Psoas muscle (tissue), 7 donors: ENCODE measurements at regions not wholly inside any gene's neighbourhood (a gene's known extent, or its start where the extent isn't known, plus 50 kb on each side); places are given as distances from the start of the nearest gene placed in this dataset.

Experiments used
- ATAC-seq, 4 donors: fragments of 200-7000 bp; cut with Tn5 transposase; one replicate each; pipeline ENCODE4 v1.9.1; 2020; ENCODE audit warnings: moderate library complexity in 3 of 4, mild to moderate bottlenecking in 2 of 4
- DNase-seq, 2 donors: peaks; one replicate each; pipeline ENCODE4 v3.0.0-alpha.2; 2020
- H3K27ac ChIP-seq: fragments of 200-600 bp; one replicate; pipeline ENCODE4 v1.8.0; 2022
- H3K27me3 ChIP-seq, 3 donors: fragments of 200-600 bp in 1 of 3; one replicate each; pipeline versions ENCODE4 v1.6.1 to v1.8.0; 2013 to 2022; ENCODE audit warnings: low read length in 2 of 3, mild to moderate bottlenecking in 2 of 3, moderate library complexity in 1 of 3; ENCODE audit not compliant: insufficient read depth in 3 of 3
- H3K36me3 ChIP-seq, 2 donors: fragments of 200-600 bp in 1 of 2; one replicate each; pipeline versions ENCODE4 v1.6.1 to v1.8.0; 2013 to 2022; ENCODE audit warnings: low read depth in 1 of 2, mild to moderate bottlenecking in 1 of 2, moderate library complexity in 1 of 2; ENCODE audit not compliant: insufficient read depth in 1 of 2
- H3K4me1 ChIP-seq: fragments of 200-600 bp; one replicate; pipeline ENCODE4 v1.8.0; 2022
- H3K4me3 ChIP-seq: fragments of 200-600 bp; one replicate; pipeline ENCODE4 v1.8.0; 2022; ENCODE audit warnings: mild to moderate bottlenecking
- H3K9me3 ChIP-seq: fragments of 200-600 bp; one replicate; pipeline ENCODE4 v1.8.0; 2022
- CTCF ChIP-seq: fragments of 200-600 bp; IDR thresholded peaks from one replicate; pipeline ENCODE4 v1.8.0; 2022; ENCODE audit warnings: antibody characterized with exemption
- WGBS, 3 donors: extraction: QIAGEN DNeasy Blood & Tissue Kit; methylation state at CpG; one replicate each; pipeline versions ENCODE4 v1.1.6 to v1.1.7; 2013; 5-methylcytosine and 5-hydroxymethylcytosine counted together
- intact Hi-C, 2 donors: fragments of 100-400 bp; cut with DNase I; formaldehyde crosslinking; loops; one replicate each; pipeline versions ENCODE4 v1.11.0 to v1.14.2; 2022
- donor health status: healthy with polysubstance abuse.
- donor health status: DM: no; HTN: no; CAD: no; lungs with moderate emphysema.
- donor health status: Bipolar disorder and iron deficiency.
- donor health status: healthy.
- donor health status: DM: yes; HTN: yes; CAD: no.
- donor health status: DM: no; HTN: no; CAD: no.
- donor health status: DM: yes; HTN: yes; CAD: no.

DNA sequence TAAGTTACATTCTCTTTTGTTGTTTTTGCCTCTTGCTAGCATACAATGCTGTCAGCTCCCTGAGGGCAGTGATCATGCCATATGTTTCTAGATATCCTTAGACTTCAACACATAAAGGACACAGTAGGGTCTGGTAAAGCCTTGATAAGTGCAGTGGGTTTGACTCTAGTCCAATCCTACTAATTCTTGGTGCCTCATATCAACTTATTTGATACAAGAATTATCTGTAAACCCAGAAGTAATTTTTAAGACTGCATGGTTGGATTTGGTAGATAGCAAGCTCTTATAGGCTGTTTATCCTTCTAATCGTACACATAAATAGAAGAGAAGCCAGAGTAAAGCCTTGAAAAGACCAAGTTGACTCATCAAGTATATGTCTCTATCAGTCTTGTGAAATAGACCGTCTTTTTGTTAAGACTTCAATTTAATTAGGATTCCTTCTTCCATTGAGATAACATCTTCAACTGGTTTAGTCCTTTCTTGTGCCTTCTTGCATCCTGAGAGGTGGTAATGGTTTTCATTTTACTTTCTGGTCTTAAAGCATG, 265.6 kb upstream of the CDIN1 start:
- H3K27ac ChIP-seq = no peak overlapping the region
- peaks cover 0 to 5% (median 0%) of the 10 kb centered on the region in 3 donors for H3K27me3 ChIP-seq
- no peaks in the 10 kb centered on the region for H3K4me1 ChIP-seq
- no peak for DNase-seq
- 71 to 90% (median 84%) methylated on average over 2 of the region's 2 CpGs for WGBS, 3 donors
- intact Hi-C loops = no loop called here
- no peak overlapping the region for H3K4me3 ChIP-seq
- no peak for ATAC-seq
- H3K9me3 ChIP-seq = no peaks in the 10 kb centered on the region
- no peak for TF ChIP-seq CTCF
- H3K36me3 ChIP-seq = no peaks in the 10 kb centered on the region

- Histone ChIP-seq H3K36me3 (no peaks in the 10 kb centered on the region), H3K4me3 (no peak overlapping the region), H3K9me3 (no peaks in the 10 kb centered on the region), H3K27me3 (peaks cover 0 to 5% (median 0%) of the 10 kb centered on the region in 3 donors), H3K27ac (no peak overlapping the region), H3K4me1 (no peaks in the 10 kb centered on the region)
- no peak for DNase-seq
- WGBS, 3 donors = 81 to 87% (median 87%) methylated on average over 2 of the region's 2 CpGs
- no peak for TF ChIP-seq CTCF
- intact Hi-C loops = no loop called here
- no peak for ATAC-seq
Measured at GRCh38 chr15:36315649-36316048, 263.8 kb upstream of the CDIN1 start.

GRCh38 chr15:36323615-36324014, 255.8 kb upstream of the CDIN1 start:
- TF ChIP-seq CTCF = no peak
- Histone ChIP-seq H3K27ac (no peak overlapping the region), H3K4me1 (no peaks in the 10 kb centered on the region), H3K27me3 (no peaks in the 10 kb centered on the region), H3K9me3 (no peaks in the 10 kb centered on the region), H3K4me3 (no peak overlapping the region), H3K36me3 (no peaks in the 10 kb centered on the region)
- ATAC-seq (no peak), DNase-seq (no peak)
- intact Hi-C loops = no loop called here
- WGBS, 3 donors = 57 to 75% (median 67%) methylated on average over 3 of the region's 3 CpGs

DNA sequence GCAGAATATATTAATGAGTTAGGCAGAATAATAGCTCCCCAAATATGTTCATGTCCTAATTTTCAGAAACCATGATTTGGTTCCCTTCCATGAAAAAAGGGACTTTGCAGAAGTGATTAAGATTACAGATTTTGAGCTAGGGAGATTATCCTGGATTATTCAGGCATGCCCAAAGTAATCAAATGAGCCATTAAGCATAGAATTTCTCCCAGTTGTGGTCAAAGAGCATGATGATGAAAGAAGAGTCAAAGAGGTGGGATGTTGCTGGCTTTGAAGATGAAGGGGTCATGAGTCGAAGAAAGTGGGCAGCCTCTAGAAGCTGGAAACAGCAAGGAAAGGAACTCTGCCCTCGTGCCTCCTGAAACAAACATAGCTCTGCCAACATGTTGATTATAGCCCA, 254.2 kb upstream of the CDIN1 start:
- 52 to 76% (median 63%) methylated on average over 2 of the region's 2 CpGs for WGBS, 3 donors
- Histone ChIP-seq H3K36me3 (no peaks in the 10 kb centered on the region), H3K9me3 (no peaks in the 10 kb centered on the region), H3K4me1 (no peaks in the 10 kb centered on the region), H3K4me3 (no peak overlapping the region), H3K27me3 (no peaks in the 10 kb centered on the region), H3K27ac (no peak overlapping the region)
- intact Hi-C loops = no loop called here
- no peak for ATAC-seq
- no peak for TF ChIP-seq CTCF
- DNase-seq = no peak

- ATAC-seq = no peak
- no peak for TF ChIP-seq CTCF
- WGBS, 3 donors = 92 to 95% (median 94%) methylated on average over 9 of the region's 9 CpGs
Measured at GRCh38 chr15:36329592-36329991, 249.8 kb upstream of the CDIN1 start.

More at GRCh38 chr15:36329592-36329991, 249.8 kb upstream of the CDIN1 start:
- intact Hi-C loops = no loop called here
- DNase-seq = no peak
- Histone ChIP-seq H3K4me1 (no peaks in the 10 kb centered on the region), H3K4me3 (no peak overlapping the region), H3K9me3 (no peaks in the 10 kb centered on the region), H3K27me3 (no peaks in the 10 kb centered on the region), H3K27ac (no peak overlapping the region), H3K36me3 (no peaks in the 10 kb centered on the region)
